ENCODE measurements at regions not wholly inside any gene's neighbourhood (a gene's known extent, or its start where the extent isn't known, plus 50 kb on each side); places are given as distances from the start of the nearest gene placed in this dataset.

GRCh38 chr5:145539201-145539600 lies 295.9 kb downstream of the PRELID2 start:
- TF ChIP-seq POLR2A (IDR thresholded peaks at IDR 0.05; ENCODE audit: low read length) (no peak), GATA1 (IDR thresholded peaks at IDR 0.05; ENCODE audit: low read depth, low read length) (no peak)
